GM12892 (cell line): ENCODE measurements at regions not wholly inside any gene's neighbourhood (a gene's known extent, or its start where the extent isn't known, plus 50 kb on each side); places are given as distances from the start of the nearest gene placed in this dataset.
"Not testable (repeated sequence)": the region's sequence is repeated elsewhere in the genome, so short reads cannot be mapped to it uniquely, and the experiment has no call there.

Source experiments
- DNase-seq: peaks from one replicate; pipeline ENCODE4 v3.0.0; 2011; ENCODE audit not compliant: insufficient read length
- FAIRE-seq: peaks from 2 replicates; lab custom pipeline; 2011; peaks lifted over from hg19 to GRCh38; lab: Jason Lieb, UNC
- POLR2A ChIP-seq: IDR thresholded peaks from 2 replicates; pipeline ENCODE4 v1.6.1; 2011; ENCODE audit warnings: low read depth, low read length, control low read depth
- POLR2AphosphoS5 ChIP-seq: IDR thresholded peaks from 2 replicates; pipeline ENCODE4 v1.6.1; 2011; ENCODE audit warnings: low read depth, low read length, control low read depth
- TAF1 ChIP-seq: IDR thresholded peaks from 2 replicates; pipeline ENCODE4 v1.6.1; 2011; ENCODE audit warnings: low read depth, mild to moderate bottlenecking, control low read depth, low read length, borderline replicate concordance

DNA sequence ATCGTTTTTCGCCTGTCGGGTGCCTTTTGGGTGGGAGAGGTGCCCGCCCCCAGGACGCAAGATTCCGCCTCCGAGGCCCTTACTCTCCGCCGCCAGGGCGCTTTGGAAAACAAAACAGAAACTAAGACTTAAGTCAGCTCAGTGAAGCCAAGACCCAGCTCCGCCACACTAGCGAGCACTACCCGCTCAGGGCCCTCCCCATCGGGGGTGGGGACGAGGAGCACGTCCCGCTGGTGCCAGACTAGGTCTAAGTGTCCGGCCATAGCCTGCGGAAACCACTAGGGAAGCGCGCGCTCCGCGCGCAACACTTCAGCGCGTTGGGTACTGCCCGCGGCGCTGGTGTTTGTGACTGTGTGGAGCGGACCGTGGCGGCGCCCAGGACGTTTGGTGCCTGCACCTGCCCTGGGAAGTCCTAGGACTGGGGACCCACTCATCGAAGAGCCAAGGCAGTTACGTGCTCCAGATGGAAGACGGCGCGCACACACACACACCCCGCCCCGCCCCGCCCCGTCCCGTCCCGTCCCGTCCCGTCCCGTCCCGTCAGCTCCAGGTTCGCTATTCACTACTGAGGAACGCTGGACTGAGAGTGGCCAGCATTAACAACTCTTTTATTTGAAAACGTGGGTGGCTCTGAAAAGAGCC is 57.6 kb upstream of the BOLA1 start:
- not testable (repeated sequence) for FAIRE-seq

DNA sequence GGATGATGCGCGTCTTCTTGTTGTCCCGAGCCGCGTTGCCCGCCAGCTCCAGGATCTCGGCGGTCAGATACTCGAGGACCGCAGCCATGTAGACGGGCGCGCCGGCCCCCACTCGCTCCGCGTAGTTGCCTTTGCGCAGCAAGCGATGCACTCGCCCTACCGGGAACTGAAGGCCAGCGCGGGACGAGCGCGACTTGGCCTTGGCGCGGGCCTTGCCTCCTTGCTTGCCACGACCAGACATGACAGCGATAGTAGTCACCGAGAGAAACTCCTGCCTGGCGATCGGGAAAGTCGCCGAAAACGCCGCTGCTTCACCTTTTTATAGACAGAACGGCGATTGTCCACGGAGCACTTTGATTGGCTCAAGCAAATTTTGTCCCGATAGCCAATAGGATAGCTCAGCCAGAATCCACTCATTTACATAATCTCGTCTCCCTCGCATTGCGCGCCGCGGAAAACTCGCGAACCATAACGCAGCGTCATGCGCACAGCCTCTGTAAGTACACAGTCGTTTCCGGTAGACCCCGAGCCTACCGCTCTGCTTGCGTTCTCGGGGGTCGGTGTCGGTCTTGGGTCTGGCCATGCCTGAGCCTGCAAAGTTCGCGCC is 56.8 kb upstream of the BOLA1 start:
- not testable (repeated sequence) for DNase-seq
- peak; percentile 96 for FAIRE-seq

More for the DNA sequence above, 57.6 kb upstream of the BOLA1 start:
- DNase-seq = not testable (repeated sequence)

DNA sequence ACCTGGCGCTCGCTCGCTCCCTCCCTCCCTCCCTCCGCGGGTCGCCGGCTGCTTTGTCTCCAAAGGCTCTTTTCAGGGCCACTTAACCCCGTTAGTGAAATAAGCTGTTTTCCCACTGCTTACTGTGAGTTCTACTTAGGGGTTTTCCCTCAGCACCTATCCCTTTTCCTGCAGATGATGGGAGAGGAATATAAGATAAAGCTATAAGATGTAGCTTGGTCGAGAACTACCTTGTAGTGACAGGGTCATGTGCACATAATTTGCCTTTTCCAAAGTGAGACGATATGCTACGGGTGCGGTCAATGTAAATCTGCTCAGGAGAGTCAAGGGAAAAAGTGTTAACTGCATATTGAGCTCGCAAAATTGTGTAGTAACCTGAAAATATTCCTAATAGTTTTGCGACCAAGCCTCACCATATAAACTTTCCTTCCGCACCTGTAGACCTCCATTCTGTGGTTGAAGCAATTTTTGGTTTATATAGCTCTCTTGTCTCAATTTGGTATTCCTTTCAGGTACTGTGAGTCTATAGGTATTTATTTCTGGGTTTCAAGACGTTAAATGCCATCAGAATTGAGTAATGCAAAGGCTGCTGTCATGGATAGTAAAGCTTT is 55.8 kb upstream of the BOLA1 start:
- TF ChIP-seq POLR2AphosphoS5 (0 out of 2 replicates have a peak, but pooled peaks have one; percentile 30), POLR2A (peak; percentile 25; the same call in 1 of the 2 replicates), TAF1 (no peak)
- DNase-seq = no peak
- FAIRE-seq = no peak

DNA sequence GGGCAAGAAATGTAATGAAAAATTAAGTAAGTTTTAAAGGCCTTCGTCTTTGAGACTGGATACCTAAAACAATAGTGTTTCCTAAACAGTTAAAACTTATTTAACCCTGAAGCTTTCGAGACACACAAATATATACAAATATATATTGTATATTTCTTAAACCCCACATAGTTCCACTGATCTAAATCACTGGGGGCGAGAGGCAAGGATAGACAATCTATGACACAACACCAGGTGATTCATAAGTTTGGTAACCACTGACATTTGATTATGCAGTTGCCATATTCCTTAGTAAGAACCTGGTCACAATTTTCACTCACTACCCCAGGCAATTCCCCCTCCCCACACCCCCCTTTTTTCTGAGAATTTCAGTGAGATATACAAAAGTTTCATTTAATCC is 55.3 kb upstream of the BOLA1 start:
- no peak for FAIRE-seq
- no peak for DNase-seq
- TF ChIP-seq TAF1 (no peak), POLR2A (no peak)

DNA sequence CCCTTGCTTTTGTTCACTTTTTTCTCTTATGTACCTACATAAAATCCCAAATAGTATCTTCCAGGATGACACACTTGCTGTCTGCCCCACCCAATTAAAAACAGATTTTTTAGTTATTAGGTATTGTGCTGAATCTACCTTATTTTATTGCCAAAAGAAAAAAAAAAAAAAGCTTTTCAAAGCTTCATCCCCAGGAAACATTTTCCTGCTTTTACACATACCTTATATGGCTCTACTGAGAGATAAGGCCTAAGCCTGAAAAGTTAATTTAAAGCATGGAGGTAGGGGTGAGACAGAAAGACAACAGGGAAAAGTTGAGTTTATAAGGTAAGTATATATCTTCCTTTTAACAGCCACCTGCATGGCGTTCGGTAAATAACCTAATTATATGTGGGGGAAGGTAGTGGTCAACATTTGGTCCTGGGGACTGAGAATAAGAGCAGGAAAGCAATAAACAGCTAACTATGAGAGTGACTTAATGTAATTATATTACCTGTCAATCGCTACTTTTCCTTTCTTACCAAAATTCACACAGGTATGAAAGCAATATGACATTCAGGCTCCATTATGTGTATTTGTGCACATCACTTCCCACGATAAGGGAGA is 54.6 kb upstream of the BOLA1 start:
- FAIRE-seq = no peak
- DNase-seq = no peak
- no peak for TF ChIP-seq POLR2AphosphoS5
- no peak for TF ChIP-seq TAF1
- TF ChIP-seq POLR2A = no peak

DNA sequence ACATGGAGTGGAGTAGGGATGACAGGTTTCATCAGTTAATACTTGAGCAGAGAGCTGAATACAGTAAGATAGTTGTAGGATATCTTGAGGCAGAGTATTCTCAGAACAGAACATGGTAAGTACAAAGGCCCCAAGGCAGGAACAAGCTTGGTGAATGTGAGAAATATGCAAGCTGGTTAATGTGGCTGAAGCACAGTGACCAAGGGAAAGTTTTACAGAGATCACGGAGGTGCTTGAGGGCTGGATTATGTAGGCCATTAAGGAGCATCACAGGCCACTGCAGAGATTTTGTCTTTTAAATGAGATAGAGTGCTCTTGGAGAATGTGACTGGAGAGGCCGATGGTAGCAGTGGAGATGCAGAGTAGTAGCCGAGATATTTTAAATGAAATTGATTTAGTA is 54.0 kb upstream of the BOLA1 start:
- FAIRE-seq (no peak), DNase-seq (no peak)
- TF ChIP-seq TAF1 = no peak
- TF ChIP-seq POLR2A = no peak
- TF ChIP-seq POLR2AphosphoS5 = no peak

DNA sequence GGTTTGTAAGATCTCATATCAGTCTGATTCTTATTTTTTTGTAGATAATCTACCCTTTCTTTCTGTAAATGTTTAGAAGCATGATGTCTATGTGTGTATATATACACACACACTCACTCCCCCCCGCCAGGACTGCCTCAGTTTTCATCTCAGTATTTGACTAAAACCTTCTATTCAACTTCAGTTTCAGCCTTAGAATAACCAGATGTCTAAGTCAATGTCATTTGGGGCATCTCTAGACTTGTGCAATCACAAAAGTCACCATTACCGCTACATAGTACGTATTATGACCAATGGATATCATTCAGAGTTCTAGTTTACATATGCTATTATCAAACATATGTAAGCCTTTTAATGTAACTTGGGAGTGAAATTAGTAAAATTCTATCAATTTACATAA is 53.3 kb upstream of the BOLA1 start:
- FAIRE-seq (no peak), DNase-seq (no peak)

DNA sequence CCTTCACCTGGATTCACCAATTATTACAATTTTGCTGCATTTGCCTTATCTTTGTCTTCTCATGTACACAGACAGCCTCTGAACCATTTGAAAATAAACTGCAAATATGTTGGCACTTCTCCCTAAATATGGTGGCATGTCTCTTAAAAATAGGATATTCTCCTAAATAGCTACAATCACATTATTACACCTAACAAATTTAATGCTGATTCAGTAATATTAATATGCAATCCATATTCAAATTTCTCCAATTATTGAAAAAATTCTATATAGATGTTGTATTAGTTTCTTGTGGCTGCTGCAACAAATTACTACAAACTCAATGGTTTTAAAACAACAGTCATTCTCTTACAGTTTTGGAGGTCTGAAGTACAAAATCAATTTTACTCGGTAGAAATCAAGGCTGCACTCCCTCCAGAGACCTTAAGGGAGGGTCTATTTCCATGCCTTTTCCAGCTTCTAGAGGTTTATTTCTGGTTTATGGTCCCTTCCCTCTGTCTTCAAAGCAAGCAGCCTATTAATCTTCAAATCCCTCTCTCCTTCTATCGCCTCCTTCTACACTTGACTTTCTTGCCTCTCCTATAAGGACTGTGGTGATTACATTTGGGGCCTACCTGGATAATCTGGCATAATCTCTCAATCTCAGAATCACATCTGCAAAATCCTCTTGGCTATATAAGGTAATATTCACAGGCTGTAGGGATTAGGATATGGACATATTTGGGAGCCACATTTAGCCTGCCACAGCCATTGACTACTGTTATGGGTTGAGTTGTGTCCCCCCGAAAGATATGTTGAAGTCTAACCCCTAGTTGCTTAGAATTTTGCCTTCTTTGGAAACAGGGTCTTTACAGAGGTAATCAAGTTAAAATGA is 52.5 kb upstream of the BOLA1 start:
- DNase-seq = no peak
- FAIRE-seq = no peak
- TF ChIP-seq TAF1 = no peak
- TF ChIP-seq POLR2A = no peak
- no peak for TF ChIP-seq POLR2AphosphoS5

More for the DNA sequence above, 53.3 kb upstream of the BOLA1 start:
- TF ChIP-seq POLR2AphosphoS5 = no peak

DNA sequence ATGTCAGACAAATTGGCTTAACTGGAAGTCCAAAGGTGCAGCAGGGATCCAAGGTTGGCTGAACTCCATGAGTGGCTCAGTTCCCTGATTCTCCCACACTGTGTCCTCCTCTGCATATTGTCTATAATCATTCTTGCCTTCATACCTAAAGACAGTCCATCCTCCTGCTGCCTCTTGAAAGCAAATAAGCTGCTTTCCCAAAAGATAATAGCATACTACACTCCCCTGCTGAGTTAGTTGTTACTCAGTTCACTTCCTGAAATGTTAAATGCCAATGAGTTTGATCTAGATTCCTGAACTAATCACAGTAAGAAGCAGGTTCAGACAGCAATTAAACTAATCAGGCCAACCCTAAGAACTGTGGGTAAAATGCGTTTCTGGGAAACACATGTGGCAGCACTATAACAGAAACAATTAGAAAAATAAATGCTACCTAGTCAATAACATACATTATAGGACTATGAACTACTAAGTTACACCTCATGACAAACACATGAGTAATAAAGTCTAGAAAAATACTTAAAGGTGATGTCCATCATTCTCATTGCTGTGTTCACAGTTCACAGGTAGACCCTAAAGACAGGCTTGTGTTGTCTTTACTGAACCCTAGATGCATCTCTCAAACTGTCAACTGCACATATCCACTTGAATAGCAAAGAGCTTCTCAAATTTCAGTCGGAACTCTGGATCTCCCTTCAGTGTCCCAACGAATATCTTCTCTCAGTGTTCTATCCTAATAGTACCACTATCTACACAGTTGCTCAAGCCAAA is 50.8 kb upstream of the BOLA1 start:
- no peak for TF ChIP-seq POLR2A
- no peak for TF ChIP-seq POLR2AphosphoS5
- FAIRE-seq = no peak
- no peak for DNase-seq

DNA sequence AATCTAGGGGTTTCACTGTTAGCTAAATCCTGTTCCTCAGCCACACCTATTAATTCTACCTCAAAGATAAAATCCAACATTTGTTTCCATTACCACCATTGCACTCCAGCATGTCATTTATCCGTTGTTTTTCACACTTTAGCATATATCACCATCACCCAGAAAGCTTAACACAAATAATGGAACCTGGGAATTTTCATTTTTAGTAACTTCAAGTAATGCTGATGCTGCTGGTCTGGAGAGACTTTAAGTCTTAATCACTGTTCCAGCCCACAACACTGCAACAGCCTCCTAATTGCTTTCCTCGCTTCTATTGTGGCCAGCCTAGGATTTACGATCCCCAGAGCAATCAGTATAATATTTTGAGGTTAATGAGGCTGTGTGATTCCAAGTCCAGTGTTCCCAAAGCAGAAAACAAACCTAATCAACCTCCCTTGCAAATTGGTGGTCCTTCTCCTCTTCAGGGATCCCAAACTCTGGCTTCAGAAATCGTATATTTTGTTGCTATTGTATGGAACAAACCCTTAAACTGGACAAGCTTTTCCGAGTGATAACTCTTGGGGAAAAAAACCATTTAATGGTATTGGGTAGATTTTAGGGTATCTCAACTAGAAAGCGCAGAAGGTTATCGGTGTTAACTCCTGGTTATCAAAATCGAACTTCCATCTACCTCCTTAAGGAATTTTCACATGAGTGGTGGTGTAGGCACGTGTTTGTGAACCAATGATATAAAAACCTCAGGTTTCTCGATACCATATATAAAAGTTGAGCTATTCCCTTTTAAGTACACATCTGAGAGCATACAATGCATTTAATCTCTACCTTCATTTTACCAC is 50.0 kb upstream of the BOLA1 start:
- FAIRE-seq (no peak), DNase-seq (no peak)
- peak; percentile 38 for TF ChIP-seq POLR2A
- TF ChIP-seq TAF1 = no peak
- no peak for TF ChIP-seq POLR2AphosphoS5
